Thoracic aorta (tissue), 2 donors: ENCODE measurements at regions not wholly inside any gene's neighbourhood (a gene's known extent, or its start where the extent isn't known, plus 50 kb on each side); places are given as distances from the start of the nearest gene placed in this dataset.

ENCODE experiments used
- ATAC-seq: fragments of 150-250 bp; one replicate; pipeline ENCODE4 v1.8.0; 2017; ENCODE audit warnings: low read depth; ENCODE audit not compliant: insufficient number of reproducible peaks, low FRiP score
- DNase-seq: peaks from one replicate; pipeline ENCODE4 v3.0.0-alpha.2; 2020; ENCODE audit warnings: low spot score
- H3K27ac ChIP-seq, 2 donors: fragments of 200-600 bp; sonication (generic); 1 replicate in 1 of 2; 2 replicates in 1 of 2; pipeline ENCODE4 v1.5.1; 2016; ENCODE audit warnings: mild to moderate bottlenecking in 2 of 2, moderate library complexity in 2 of 2
- H3K27me3 ChIP-seq: fragments of 200-600 bp; sonication (generic); replicated peaks from 2 replicates; pipeline ENCODE4 v1.6.0; 2016; ENCODE audit warnings: mild to moderate bottlenecking; ENCODE audit not compliant: insufficient read depth
- H3K36me3 ChIP-seq: fragments of 200-600 bp; sonication (generic); one replicate; pipeline ENCODE4 v1.5.1; 2016
- H3K4me1 ChIP-seq, 2 donors: fragments of 200-600 bp; sonication (generic); 1 replicate in 1 of 2; 2 replicates in 1 of 2; pipeline versions ENCODE4 v1.5.1 to v1.6.0; 2016; ENCODE audit warnings: low read depth in 2 of 2, mild to moderate bottlenecking in 1 of 2; ENCODE audit not compliant: control insufficient read depth in 1 of 2
- H3K4me3 ChIP-seq: fragments of 200-600 bp; sonication (generic); 2 replicates; pipeline ENCODE4 v1.5.1; 2016; ENCODE audit warnings: mild to moderate bottlenecking
- H3K9me3 ChIP-seq: fragments of 200-600 bp; sonication (generic); 2 replicates; pipeline ENCODE4 v1.5.1; 2016
- TF ChIP-seq, protein P1 (sequence below): fragments of 200-600 bp; sonication (generic); IDR thresholded peaks from one replicate; pipeline ENCODE4 v1.5.1; 2019; ENCODE audit warnings: antibody characterized with exemption

DNA sequence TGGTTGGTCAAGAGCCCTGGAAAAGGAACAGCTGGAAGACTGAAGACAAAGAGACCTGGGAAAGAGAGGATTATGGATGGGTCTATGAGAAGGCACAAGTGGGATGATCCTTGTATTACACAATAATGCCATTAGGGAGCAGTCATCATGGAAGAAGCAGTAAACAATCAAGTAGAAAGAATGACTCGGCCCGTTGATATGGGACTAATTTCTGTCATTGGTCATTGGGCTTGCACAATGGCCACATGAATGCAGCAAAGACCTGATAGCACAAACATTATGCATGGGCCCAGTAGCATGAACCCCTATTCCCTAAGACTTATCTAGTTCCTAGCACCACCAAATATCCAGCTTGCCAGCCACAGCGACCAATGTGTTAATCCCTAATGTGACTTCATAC lies 390.3 kb upstream of the ZNF507 start:
- ATAC-seq (no peak), DNase-seq (no peak)
- no peaks in the 10 kb centered on the region for H3K4me1 ChIP-seq
- TF ChIP-seq, protein P1, sequence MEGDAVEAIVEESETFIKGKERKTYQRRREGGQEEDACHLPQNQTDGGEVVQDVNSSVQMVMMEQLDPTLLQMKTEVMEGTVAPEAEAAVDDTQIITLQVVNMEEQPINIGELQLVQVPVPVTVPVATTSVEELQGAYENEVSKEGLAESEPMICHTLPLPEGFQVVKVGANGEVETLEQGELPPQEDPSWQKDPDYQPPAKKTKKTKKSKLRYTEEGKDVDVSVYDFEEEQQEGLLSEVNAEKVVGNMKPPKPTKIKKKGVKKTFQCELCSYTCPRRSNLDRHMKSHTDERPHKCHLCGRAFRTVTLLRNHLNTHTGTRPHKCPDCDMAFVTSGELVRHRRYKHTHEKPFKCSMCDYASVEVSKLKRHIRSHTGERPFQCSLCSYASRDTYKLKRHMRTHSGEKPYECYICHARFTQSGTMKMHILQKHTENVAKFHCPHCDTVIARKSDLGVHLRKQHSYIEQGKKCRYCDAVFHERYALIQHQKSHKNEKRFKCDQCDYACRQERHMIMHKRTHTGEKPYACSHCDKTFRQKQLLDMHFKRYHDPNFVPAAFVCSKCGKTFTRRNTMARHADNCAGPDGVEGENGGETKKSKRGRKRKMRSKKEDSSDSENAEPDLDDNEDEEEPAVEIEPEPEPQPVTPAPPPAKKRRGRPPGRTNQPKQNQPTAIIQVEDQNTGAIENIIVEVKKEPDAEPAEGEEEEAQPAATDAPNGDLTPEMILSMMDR, result no peak
- H3K4me3 ChIP-seq, result no peak overlapping the region
- no peaks in the 10 kb centered on the region for H3K27me3 ChIP-seq
- H3K9me3 ChIP-seq, result no peaks in the 10 kb centered on the region
- no peak overlapping the region for H3K27ac ChIP-seq
- H3K36me3 ChIP-seq, result no peaks in the 10 kb centered on the region

DNA sequence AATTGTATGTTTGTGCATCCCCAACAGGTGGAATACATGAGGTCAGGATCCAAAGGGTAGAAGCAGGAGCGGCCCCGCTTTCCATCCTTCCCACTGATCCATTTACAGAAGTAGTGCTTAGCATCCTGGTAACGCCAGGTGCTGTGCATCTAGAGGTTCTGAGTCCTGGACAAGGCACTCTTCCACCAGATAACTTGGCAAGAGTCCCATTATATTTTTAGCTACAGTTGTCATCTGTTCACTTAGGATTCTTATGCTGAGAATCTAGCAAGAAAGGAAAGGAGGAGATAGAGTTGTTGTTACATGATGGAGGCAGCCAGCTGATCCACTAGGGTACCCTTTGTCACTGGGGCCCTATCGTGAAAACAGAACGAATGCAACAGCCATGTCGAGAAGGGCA lies 389.5 kb upstream of the ZNF507 start:
- Histone ChIP-seq H3K4me1 (no peaks in the 10 kb centered on the region), H3K9me3 (no peaks in the 10 kb centered on the region), H3K4me3 (no peak overlapping the region), H3K27me3 (no peaks in the 10 kb centered on the region), H3K27ac (no peak overlapping the region), H3K36me3 (no peaks in the 10 kb centered on the region)
- ATAC-seq (no peak), DNase-seq (no peak)
- TF ChIP-seq, protein P1, result no peak

- no peaks in the 10 kb centered on the region for H3K4me1 ChIP-seq
- no peaks in the 10 kb centered on the region for H3K27me3 ChIP-seq
- no peaks in the 10 kb centered on the region for H3K9me3 ChIP-seq
- ATAC-seq (no peak), DNase-seq (no peak)
- TF ChIP-seq, protein P1, result no peak
- no peak overlapping the region for H3K4me3 ChIP-seq
- no peaks in the 10 kb centered on the region for H3K36me3 ChIP-seq
- no peak overlapping the region for H3K27ac ChIP-seq
Observed at GRCh38 chr19:31956771-31957392, 388.5 kb upstream of the ZNF507 start.

DNA sequence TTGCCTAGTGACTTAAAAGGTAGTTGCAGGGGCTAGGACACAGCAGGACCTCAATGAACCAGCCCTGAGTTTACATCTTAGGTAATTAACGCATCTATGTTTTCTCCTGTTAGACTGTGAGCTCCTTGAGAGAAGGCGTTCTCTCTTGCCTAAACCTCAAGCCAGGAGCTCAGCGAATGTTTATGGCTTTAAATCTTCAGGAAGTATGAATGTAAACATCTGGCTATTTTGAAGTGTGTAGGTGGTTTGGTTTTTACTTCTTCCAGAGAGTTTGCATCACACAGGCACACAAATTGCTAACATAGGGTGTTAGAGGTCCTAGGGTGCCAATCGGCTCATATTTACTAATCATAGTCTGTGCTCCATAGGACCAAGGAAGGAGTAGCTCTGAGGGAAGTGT lies 387.7 kb upstream of the ZNF507 start:
- Histone ChIP-seq H3K4me1 (no peaks in the 10 kb centered on the region), H3K9me3 (no peaks in the 10 kb centered on the region), H3K36me3 (no peaks in the 10 kb centered on the region), H3K27me3 (no peaks in the 10 kb centered on the region), H3K4me3 (no peak overlapping the region), H3K27ac (no peak overlapping the region)
- TF ChIP-seq, protein P1, result no peak
- DNase-seq (no peak), ATAC-seq (no peak)

DNA sequence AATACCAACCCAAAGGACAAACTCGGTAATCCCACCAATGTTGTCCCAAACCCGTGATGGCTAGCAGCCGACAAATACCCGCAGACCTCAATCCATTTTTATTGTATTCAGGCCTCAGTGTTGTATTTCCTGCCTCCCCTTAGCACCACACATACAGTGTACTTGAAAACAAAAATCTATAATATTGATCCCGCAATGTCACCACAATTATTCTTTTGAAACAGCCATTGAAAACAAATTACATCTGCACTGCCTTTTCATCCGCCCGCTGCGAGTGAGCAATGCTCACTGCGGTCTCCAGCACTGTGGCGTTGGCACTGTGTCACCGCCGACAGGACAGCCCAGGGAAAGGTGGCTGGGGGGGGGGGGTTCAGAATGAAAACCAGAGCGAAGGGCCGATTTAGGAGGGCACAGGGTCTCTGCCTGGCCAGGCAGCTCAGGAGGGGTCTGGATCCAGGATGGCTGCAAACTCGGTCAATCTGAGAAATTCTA lies 385.8 kb upstream of the ZNF507 start:
- Histone ChIP-seq H3K9me3 (no peaks in the 10 kb centered on the region), H3K4me3 (no peak overlapping the region), H3K27ac (no peak overlapping the region), H3K27me3 (no peaks in the 10 kb centered on the region), H3K36me3 (no peaks in the 10 kb centered on the region), H3K4me1 (no peaks in the 10 kb centered on the region)
- ATAC-seq (no peak), DNase-seq (no peak)
- TF ChIP-seq, protein P1, result no peak
